ENCODE measurements at regions not wholly inside any gene's neighbourhood (a gene's known extent, or its start where the extent isn't known, plus 50 kb on each side); places are given as distances from the start of the nearest gene placed in this dataset.

- DNase-seq (ENCODE audit: low spot score) = no peak
These were observed 453.0 kb downstream of the EFNA5 start for GRCh38 chr5:107217721-107218130.

- DNase-seq (ENCODE audit: low spot score) = no peak
These were observed 454.1 kb downstream of the EFNA5 start for GRCh38 chr5:107216587-107216986.

DNA sequence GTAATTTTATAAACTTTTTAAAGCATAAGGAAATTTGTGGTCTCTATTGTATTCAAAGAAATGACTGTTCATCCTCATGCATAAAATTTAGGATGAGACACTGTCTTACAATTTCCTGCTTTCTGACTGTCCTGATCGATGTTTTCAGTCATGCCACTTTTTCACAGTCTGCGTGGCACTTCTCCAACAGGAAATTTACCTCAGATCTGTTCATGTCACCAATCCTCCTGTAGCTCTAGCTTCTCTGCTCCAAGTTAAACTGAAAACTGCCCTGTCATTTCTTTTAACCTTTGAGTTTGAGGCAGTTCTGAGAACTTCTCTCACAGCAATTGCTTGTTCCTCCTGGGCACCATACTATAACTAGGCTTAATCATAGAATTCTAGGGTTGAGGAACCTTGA is 455.1 kb downstream of the EFNA5 start:
- DNase-seq (ENCODE audit: low spot score) = no peak

GRCh38 chr5:107213025-107213424 is 457.7 kb downstream of the EFNA5 start:
- DNase-seq (ENCODE audit: low spot score) = no peak

- DNase-seq (ENCODE audit: low spot score) = no peak
These were observed 459.1 kb downstream of the EFNA5 start for GRCh38 chr5:107211630-107212029.

- no peak for DNase-seq (ENCODE audit: low spot score)
These were observed 461.9 kb downstream of the EFNA5 start for GRCh38 chr5:107208867-107209266.

- DNase-seq (ENCODE audit: low spot score) = no peak
These were observed 466.3 kb downstream of the EFNA5 start for GRCh38 chr5:107204413-107204812.

DNA sequence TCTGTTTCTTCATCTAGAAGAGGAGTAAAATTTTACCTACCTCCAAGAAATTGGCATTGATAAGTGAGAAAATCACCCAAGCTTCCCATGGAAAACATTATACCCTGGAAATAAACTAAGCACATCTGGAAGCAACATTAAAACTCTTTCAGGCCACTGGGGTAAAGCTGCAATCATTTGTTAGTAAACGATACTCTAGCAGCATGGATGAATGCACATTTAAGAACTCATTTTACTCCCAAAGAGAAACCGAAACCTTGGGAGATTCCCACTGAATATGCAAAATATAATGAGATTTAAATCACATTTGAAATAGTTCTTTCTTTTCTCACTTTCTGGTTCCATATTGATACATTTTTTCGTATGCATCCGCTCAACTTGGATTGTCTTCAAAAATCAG is 467.5 kb downstream of the EFNA5 start:
- no peak for DNase-seq (ENCODE audit: low spot score)

GRCh38 chr5:107199756-107200155 is 471.0 kb downstream of the EFNA5 start:
- DNase-seq (ENCODE audit: low spot score) = no peak

DNA sequence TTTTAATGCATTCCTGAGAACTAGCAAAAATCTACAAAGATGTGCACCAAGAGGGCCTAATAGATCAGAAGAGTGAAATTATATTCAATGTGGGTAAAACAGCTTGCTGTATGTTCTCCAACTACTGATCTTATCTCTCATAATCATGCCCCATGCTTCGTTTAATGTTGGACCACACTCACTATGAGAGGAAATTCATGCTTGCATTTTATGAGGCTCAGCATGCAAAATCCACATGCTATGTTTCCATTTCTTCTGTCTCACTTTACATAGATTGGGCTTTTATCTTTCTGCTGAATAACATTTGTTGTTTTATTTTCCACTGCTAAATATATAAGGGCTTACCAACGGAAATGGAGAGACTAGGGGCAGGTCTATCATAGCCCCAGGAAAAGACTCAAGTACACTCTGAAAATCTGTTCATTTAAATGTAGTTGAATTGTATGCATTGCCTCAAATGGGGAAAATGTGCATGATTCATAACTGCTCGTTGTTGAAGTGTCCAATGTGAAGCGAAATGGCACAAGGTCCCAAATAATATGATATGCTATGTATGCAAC is 474.2 kb downstream of the EFNA5 start:
- no peak for DNase-seq (ENCODE audit: low spot score)

DNA sequence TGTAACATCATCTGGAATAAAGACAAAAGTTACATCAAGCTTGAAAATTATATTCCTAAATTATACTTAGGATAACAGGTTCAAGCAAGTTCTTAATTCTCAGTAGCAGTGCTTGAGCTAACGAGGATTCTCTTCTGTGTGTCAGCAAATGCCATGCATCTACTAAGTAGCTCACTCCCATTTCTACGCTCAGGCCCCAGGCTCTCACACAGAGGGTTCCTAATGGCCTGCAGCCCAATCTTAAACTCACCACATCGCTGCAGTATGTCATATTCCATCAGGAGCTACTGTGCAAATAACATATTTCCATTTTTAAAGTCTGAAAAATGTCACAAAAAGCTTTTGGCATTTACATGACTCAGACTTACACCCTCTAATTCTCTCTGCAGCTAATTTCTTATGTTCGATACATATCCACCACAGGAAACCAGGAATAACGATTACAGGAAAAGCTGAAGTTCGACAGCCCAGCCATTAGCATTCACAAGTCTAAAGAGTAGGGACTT is 474.8 kb downstream of the EFNA5 start:
- no peak for DNase-seq (ENCODE audit: low spot score)

DNA sequence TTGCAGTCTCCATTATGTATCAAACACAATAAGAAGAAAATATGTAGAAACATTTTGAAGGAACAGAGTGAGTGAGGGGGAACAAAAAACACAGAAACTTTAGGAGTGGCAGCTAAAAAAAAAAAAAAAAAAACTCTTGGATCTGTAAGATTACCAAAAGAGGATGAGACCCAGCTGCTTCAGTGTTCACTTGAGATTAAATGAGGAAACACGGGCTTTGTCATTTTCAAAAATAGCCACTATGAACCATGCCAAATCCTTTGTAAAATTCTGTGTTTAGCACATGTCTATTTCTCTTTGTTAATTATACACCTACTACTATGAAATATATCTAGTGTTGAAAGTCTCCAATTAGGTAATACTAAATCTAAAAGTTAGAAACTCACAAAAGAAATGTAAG is 485.9 kb downstream of the EFNA5 start:
- DNase-seq (ENCODE audit: low spot score) = no peak

GRCh38 chr5:107184066-107184465 is 486.7 kb downstream of the EFNA5 start:
- no peak for DNase-seq (ENCODE audit: low spot score)

GRCh38 chr5:107170620-107171019 is 500.1 kb downstream of the EFNA5 start:
- no peak for DNase-seq (ENCODE audit: low spot score)

DNA sequence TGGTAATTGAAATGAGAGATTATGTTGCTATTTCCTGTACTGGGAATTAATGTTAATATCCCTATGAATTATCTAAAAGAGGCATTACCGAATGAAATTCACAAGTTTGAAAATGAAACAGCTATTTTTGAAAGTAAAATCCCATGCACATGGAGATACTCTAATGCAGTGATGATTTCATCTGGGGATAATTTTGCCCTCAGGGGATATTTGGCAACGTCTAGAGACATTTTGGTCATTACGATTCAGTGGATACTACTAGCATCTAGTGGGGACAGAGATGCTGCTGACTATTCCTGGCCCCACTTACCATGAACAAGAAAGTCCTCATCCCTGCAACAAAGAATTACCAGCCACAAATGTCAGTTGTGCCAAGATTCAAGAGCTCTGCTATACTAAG is 500.9 kb downstream of the EFNA5 start:
- DNase-seq (ENCODE audit: low spot score) = no peak

GRCh38 chr5:107168848-107169752 is 501.6 kb downstream of the EFNA5 start:
- no peak for DNase-seq (ENCODE audit: low spot score)

DNA sequence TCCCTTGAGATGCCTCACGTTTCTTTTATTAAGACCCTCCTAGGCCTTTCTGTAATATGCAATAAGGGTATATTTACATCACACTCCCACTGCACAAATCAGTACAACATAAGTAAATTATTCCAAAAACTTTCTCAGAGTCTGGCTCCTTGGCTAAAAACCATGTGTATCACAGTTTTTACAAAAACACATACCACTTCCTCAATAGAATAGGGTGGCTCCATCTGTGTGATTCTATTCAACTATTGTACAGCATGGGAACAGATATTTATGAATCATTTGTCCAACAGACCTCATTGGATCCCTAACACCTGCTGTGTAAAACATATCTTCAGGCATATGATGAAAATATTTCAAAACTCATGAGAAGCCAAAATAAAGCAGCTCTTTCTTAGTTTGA is 502.7 kb downstream of the EFNA5 start:
- DNase-seq (ENCODE audit: low spot score) = no peak

GRCh38 chr5:107165296-107165695 is 505.4 kb downstream of the EFNA5 start:
- no peak for DNase-seq (ENCODE audit: low spot score)

DNA sequence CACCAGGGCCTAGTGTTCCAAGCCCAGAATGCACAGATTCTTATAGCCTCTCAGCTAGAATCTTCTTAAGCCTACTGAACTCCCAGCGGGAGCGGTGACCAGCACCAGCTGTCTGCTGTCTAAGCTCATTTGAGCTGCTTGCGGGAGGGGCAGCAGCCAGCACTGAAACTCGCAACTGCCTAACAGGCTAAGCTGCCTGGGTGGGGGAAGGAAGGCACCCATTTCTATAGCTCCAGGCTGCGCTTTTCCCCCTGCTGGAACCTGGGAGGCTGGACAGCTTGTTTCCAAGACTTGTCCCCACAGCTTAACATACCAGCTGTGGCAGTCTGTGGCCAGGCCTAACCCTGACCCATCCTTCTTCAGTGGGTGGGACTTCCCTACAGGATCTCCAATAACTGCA is 512.9 kb downstream of the EFNA5 start:
- DNase-seq (ENCODE audit: low spot score) = peak; percentile 2

DNA sequence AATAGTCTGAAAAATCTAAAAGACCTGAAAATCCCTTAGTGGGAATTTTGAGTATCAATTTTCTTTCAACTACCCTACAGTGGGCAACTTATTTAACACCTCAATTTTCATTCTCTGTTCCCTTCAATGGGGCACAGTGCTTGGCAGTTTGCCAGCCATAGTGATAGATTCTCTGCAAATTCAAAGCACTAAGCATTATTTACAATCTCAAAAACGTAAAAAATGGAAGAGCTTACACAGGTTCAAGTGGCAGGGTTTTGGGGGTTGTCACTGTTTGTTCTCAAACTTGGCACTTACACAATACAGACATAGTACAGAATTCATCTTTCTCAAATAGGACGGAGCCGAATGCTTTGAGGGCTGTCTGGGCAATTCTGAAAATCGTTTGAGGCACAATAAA is 515.0 kb downstream of the EFNA5 start:
- DNase-seq (ENCODE audit: low spot score) = peak; percentile 61

DNA sequence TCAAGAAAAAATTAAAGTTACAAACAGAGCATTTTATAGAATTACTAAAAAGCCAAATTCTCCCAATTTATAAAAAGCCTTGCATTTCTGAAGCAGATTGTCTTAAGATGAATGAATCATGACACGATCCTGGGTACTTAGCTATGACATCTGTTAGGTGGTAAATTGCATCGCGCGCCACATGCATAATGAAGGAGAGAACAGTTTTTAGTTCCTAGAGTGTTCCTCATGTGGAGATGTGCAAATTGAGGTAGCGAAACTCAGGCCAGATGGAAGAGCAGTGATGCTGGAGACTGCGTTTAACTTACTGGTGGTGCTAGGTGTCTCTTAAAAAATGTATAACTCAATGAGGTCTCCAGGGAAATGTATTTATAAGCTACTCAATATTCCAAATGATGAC is 516.1 kb downstream of the EFNA5 start:
- DNase-seq (ENCODE audit: low spot score) = no peak

DNA sequence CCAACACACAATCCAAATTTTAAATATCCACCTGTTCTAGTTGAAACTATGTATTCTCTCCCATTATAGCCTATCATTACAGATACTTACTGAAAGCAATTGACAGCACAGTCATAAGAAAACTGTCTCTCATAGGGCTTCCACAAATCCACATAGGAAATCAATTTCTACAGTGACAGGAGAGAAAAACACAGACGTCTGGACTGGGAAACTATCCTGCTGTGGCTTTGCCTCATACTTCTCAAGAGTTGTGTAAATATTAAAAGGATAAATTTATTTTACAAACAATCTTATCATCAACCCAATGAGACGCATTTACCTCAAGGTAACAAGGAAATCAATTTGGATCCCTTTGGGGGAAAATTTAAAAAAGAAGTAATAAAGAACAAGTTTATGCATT is 517.5 kb downstream of the EFNA5 start:
- no peak for DNase-seq (ENCODE audit: low spot score)

Data from umbilical cord (tissue), 1 donor.